ENCODE measurements at regions not wholly inside any gene's neighbourhood (a gene's known extent, or its start where the extent isn't known, plus 50 kb on each side); places are given as distances from the start of the nearest gene placed in this dataset.

GRCh38 chr5:144017119-144017518 is 153.3 kb downstream of the YIPF5 start:
- TF ChIP-seq TAF1 (IDR thresholded peaks at IDR 0.05; ENCODE audit: low read depth) (no peak), REST (IDR thresholded peaks at IDR 0.05; ENCODE audit: low read depth) (no peak), EGR1 (IDR thresholded peaks at IDR 0.05) (no peak), USF1 (IDR thresholded peaks at IDR 0.05) (no peak), MAX (IDR thresholded peaks at IDR 0.05) (no peak), EP300 (IDR thresholded peaks at IDR 0.05; ENCODE audit: borderline replicate concordance) (no peak)

Measured in Ishikawa (cell line).